Right kidney (tissue), 1 donor: ENCODE measurements at regions not wholly inside any gene's neighbourhood (a gene's known extent, or its start where the extent isn't known, plus 50 kb on each side); places are given as distances from the start of the nearest gene placed in this dataset.
"Not testable (repeated sequence)": the region's sequence is repeated elsewhere in the genome, so short reads cannot be mapped to it uniquely, and the experiment has no call there.

ENCODE experiments used
- DNase-seq: peaks from one replicate; pipeline ENCODE4 v3.0.0-alpha.2; 2016

DNA sequence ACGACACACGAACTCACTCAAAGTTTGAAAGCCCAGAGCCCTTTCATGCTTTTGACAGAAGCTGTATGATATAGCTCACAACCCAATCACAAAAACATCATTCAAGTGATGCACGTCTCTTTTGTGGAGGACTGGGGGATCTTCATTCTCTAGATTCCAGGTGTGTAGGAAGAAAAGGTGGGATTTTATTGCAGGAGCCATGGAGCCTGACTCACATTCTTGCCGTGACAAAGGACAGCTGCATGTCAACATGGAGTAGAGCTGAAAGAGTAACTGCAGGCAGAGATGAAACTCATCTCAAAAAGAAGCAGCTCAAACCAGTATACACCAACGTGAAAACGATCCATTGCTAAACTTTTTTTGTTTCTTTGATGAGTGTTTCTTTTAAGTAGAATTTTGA, 50.9 kb upstream of the PDE1A start:
- DNase-seq, result no peak

DNA sequence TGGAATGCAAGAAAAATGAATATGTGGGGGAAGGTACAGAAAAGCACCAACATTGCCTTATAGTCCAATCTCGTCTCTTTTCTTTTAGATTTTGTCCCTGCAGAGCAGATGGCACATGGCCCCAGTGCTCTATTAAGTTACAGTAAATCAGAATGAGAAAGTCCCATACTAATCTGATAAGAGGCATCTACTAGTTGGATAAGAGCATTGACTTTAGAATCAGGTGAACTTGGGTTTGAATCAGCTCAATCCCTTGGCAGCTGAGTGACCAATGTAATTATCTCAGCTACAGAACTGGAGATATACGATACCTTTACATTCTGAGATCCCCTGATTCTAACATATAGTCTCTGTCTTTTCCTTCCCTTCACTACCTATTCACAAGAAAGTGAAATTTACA, 54.8 kb upstream of the PDE1A start:
- DNase-seq, result no peak

GRCh38 chr2:182482511-182482910, 55.7 kb upstream of the PDE1A start:
- DNase-seq, result no peak

GRCh38 chr2:182496596-182496995, 69.8 kb upstream of the PDE1A start:
- DNase-seq, result no peak

GRCh38 chr2:182499706-182500470, 73.1 kb upstream of the PDE1A start:
- DNase-seq, result no peak

GRCh38 chr2:182503886-182504285, 77.0 kb upstream of the PDE1A start:
- DNase-seq, result no peak

DNA sequence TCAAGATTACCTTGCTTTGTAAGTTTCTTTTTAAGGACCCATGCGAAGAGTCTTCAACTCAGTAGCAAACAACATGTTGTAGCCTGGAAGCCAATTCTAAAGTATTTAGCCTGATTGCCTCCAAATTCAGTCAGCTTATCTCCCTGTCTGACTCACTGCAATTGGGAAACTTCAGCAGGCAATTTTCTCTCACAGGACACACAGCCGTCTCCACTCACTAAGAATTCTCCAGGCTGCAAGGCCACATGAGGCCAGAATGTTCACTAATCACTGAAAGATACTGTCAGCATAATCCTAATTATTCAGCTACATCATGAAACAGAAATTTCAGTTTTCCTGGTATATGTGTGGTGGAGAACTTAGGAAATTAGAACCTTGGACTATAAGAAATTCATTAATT, 78.1 kb upstream of the PDE1A start:
- no peak for DNase-seq

- no peak for DNase-seq
These were observed 79.8 kb upstream of the PDE1A start for GRCh38 chr2:182506606-182507005.

- DNase-seq, result not testable (repeated sequence)
These were observed 81.7 kb upstream of the PDE1A start for GRCh38 chr2:182508583-182508982.

GRCh38 chr2:182509216-182509615, 82.4 kb upstream of the PDE1A start:
- DNase-seq, result no peak

GRCh38 chr2:182521453-182522404, 94.9 kb upstream of the PDE1A start:
- DNase-seq, result no peak

- DNase-seq, result no peak
These were observed 95.6 kb upstream of the PDE1A start for GRCh38 chr2:182522405-182522896.

DNA sequence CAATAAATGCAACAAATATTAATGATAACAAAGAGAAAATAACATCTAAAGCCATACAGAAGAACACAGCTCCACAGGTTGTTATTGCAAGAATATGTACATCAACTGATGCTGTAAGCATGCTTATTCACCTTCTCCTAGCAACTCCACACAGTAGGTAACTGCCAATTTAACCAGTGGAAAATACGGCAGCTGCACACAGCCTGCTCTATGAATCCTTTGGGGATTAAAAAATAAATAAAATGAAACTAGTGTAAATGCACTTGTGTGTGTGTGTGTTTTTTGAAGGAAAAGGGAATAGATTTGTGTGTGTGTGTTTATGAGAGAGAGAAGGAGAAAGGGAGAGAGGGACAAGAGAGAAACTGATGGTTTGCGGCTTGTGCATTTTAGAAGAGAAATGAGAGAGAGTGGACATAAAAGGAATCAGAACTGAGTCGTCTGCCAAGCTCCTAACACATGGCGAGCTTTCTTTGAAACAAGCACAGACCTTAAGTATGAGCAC, 96.2 kb upstream of the PDE1A start:
- no peak for DNase-seq

- no peak for DNase-seq
These were observed 103.8 kb upstream of the PDE1A start for GRCh38 chr2:182530636-182531035.

GRCh38 chr2:182540252-182540651, 113.4 kb upstream of the PDE1A start:
- no peak for DNase-seq

GRCh38 chr2:182541268-182541667, 114.4 kb upstream of the PDE1A start:
- DNase-seq, result no peak

GRCh38 chr2:182542501-182543258, 115.8 kb upstream of the PDE1A start:
- DNase-seq, result no peak

DNA sequence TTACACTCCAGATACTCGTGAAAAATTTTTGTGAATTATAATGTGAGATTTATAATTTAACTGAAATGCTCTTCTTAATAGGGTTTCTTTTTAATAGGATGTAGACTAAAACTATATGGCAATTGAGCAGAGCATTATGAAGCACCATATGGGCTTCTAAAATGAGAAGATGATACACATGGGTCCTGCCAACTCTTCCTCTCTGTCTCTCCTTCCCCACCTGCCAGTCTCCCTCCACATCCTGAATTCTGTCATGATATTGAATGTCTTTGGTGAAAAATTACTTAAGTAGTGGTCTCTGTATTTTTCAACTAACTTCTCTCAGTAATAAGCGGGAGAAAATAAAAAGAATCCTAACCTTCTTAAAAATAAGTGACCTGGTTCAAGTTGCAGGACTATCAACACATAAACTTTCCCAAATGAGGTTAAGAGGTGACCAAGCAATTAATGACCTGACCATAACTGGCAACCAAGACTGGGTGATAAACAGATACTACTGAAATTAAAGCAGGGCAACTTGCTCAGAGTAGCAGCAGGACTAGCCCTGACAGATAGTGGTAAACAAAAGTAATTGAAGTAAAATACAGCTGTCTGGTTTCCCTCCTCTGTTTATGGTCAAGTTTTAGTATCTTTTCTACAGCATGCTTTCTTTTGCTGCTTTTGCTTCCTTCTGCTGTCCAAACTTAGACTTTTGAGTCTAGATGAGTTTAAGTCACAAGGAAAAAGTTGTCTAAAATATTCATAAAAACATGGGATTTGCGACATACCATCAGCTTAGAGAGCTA, 117.1 kb upstream of the PDE1A start:
- DNase-seq, result no peak

DNA sequence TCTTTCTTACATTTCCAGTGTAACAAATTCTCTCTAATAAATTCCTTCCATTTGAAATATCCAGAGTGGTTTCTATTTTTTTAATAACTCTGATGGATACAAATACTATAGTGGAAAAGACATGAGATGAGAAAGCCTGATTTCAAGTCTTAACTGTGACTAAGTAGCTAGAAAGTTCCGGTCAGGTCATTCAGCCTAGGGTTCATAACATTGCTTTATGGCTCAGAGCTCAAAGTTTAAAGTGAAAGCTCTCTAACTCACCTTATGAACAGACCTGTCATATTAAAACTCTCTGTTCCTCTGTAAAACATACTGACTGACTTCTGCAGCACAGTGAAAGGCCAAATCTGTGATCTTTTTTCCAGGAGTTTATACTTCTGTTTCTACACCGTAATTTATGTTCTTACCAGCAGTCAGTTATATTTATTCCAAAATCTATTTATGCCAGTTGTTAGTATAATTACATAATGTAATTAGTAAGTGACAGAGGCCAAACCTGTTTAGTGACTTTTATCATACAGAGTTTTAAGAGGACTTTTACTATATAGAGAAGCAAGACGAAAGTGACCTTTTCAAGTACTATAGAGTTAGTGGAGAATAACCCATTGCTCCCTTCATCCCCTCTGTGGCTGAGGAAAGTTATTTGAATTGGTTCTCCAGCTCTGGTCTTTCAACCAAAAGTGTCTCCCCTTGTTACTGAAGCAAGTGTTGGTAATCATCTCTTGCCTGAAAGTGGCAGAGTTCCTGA, 118.8 kb upstream of the PDE1A start:
- no peak for DNase-seq

GRCh38 chr2:182548031-182548950, 121.5 kb upstream of the PDE1A start:
- no peak for DNase-seq
